K562 (cell line): ENCODE measurements at regions not wholly inside any gene's neighbourhood (a gene's known extent, or its start where the extent isn't known, plus 50 kb on each side); places are given as distances from the start of the nearest gene placed in this dataset.

Source experiments
- HES1 ChIP-seq: fragments of 450-650 bp; IDR thresholded peaks from 2 replicates; pipeline ENCODE4 v1.6.1; 2016; ENCODE audit warnings: low read depth, mild to moderate bottlenecking, moderate library complexity
- SMARCE1 ChIP-seq: fragments of 450-650 bp; IDR thresholded peaks from 2 replicates; pipeline ENCODE4 v1.7.1; 2016; ENCODE audit warnings: mild to moderate bottlenecking
- ZNF449 ChIP-seq: fragments of 250-450 bp; sonication (Bioruptor Pico); IDR thresholded peaks from 2 replicates; pipeline ENCODE4 v1.8.0; 2022; ENCODE audit warnings: moderate library complexity, mild to moderate bottlenecking, inconsistent platforms
- TF ChIP-seq, protein P1 (sequence below), 3 experiments: IDR thresholded peaks in 2 of 3; conservative IDR thresholded peaks in 1 of 3; 2 replicates each; pipeline ENCODE4 v1.5.1; 2011 to 2012; ENCODE audit warnings: low read length in 3 of 3, mild to moderate bottlenecking in 3 of 3, control low read depth in 2 of 3, improper control_type of control experiment in 1 of 3, inconsistent platforms in 1 of 3, low read depth in 1 of 3, mixed read lengths in 1 of 3, moderate library complexity in 1 of 3; ENCODE audit not compliant: insufficient read depth in 2 of 3

GRCh38 chr9:24820196-24820595 lies 274.5 kb upstream of the IZUMO3 start:
- TF ChIP-seq SMARCE1 (no peak), ZNF449 (CRISPR knock-in tag) (no peak), HES1 (no peak)
- TF ChIP-seq, protein P1, sequence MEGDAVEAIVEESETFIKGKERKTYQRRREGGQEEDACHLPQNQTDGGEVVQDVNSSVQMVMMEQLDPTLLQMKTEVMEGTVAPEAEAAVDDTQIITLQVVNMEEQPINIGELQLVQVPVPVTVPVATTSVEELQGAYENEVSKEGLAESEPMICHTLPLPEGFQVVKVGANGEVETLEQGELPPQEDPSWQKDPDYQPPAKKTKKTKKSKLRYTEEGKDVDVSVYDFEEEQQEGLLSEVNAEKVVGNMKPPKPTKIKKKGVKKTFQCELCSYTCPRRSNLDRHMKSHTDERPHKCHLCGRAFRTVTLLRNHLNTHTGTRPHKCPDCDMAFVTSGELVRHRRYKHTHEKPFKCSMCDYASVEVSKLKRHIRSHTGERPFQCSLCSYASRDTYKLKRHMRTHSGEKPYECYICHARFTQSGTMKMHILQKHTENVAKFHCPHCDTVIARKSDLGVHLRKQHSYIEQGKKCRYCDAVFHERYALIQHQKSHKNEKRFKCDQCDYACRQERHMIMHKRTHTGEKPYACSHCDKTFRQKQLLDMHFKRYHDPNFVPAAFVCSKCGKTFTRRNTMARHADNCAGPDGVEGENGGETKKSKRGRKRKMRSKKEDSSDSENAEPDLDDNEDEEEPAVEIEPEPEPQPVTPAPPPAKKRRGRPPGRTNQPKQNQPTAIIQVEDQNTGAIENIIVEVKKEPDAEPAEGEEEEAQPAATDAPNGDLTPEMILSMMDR (IDR thresholded peaks at IDR 0.05 in 2 of 3, conservative IDR thresholded peaks at IDR 0.05 in 1 of 3; ENCODE audit: insufficient read depth in 2 of 3, low read depth in 1 of 3, low read length in 3 of 3) = no peak
